Neural progenitor cell (in vitro differentiated cells): ENCODE measurements at regions not wholly inside any gene's neighbourhood (a gene's known extent, or its start where the extent isn't known, plus 50 kb on each side); places are given as distances from the start of the nearest gene placed in this dataset.
"Not testable (repeated sequence)": the region's sequence is repeated elsewhere in the genome, so short reads cannot be mapped to it uniquely, and the experiment has no call there.

Experiments used
- DNase-seq: peaks from one replicate; pipeline ENCODE4 v3.0.0-alpha.2; 2016; ENCODE audit warnings: low spot score
- H2AFZ ChIP-seq: fragments of 200-600 bp; sonication (generic); replicated peaks from 2 replicates; pipeline ENCODE4 v1.6.1; 2016; ENCODE audit warnings: antibody characterized with exemption
- H3F3A ChIP-seq: fragments of 200-600 bp; sonication (generic); 2 replicates; pipeline ENCODE4 v1.6.1; 2016; ENCODE audit warnings: antibody characterized with exemption, low read depth
- H3K27ac ChIP-seq: fragments of 200-600 bp; sonication (generic); 2 replicates; pipeline ENCODE4 v1.5.1; 2016; ENCODE audit warnings: mild to moderate bottlenecking
- H3K27me3 ChIP-seq: fragments of 200-600 bp; sonication (generic); 2 replicates; pipeline ENCODE4 v1.6.1; 2016; ENCODE audit warnings: mild to moderate bottlenecking, moderate library complexity
- H3K36me3 ChIP-seq: fragments of 200-600 bp; sonication (generic); 2 replicates; pipeline ENCODE4 v1.5.1; 2016
- H3K4me1 ChIP-seq: fragments of 200-600 bp; sonication (generic); 2 replicates; pipeline ENCODE4 v1.6.1; 2016; ENCODE audit warnings: mixed run types
- H3K4me2 ChIP-seq: fragments of 200-600 bp; sonication (generic); 2 replicates; pipeline ENCODE4 v1.6.1; 2016
- H3K4me3 ChIP-seq: fragments of 200-600 bp; sonication (generic); 2 replicates; pipeline ENCODE4 v1.5.1; 2016
- H3K79me2 ChIP-seq: fragments of 200-600 bp; sonication (generic); 2 replicates; pipeline ENCODE4 v1.6.1; 2016; ENCODE audit warnings: low read depth
- H3K9ac ChIP-seq: fragments of 200-600 bp; sonication (generic); 2 replicates; pipeline ENCODE4 v1.6.1; 2016
- H3K9me3 ChIP-seq: fragments of 200-600 bp; sonication (generic); 2 replicates; pipeline ENCODE4 v1.5.1; 2016; ENCODE audit warnings: low read depth
- H4K20me1 ChIP-seq: fragments of 200-600 bp; sonication (generic); 2 replicates; pipeline ENCODE4 v1.6.1; 2016; ENCODE audit warnings: low read depth
- H3K27ac Mint-ChIP-seq: 3 replicates; pipeline ENCODE4 v1.8.0; 2021; ENCODE audit warnings: mixed read lengths
- H3K27me3 Mint-ChIP-seq: 2 replicates; pipeline ENCODE4 v1.8.0; 2022; ENCODE audit warnings: low read depth, mild to moderate bottlenecking, inconsistent platforms, moderate library complexity, mixed read lengths; ENCODE audit not compliant: insufficient read depth
- H3K36me3 Mint-ChIP-seq: 3 replicates; pipeline ENCODE4 v1.8.0; 2021; ENCODE audit warnings: mixed read lengths
- H3K4me1 Mint-ChIP-seq: 3 replicates; pipeline ENCODE4 v1.8.0; 2021; ENCODE audit warnings: mixed read lengths
- H3K4me3 Mint-ChIP-seq: 3 replicates; pipeline ENCODE4 v1.8.0; 2021; ENCODE audit warnings: mild to moderate bottlenecking, moderate library complexity, mixed read lengths
- H3K9me3 Mint-ChIP-seq: 3 replicates; pipeline ENCODE4 v1.8.0; 2020; ENCODE audit warnings: mixed read lengths
- EZH2 ChIP-seq: fragments of 200-600 bp; sonication (generic); IDR thresholded peaks from 2 replicates; pipeline ENCODE4 v1.6.1; 2017; ENCODE audit warnings: antibody characterized with exemption, mild to moderate bottlenecking, moderate library complexity
- EZH2phosphoT487 ChIP-seq: fragments of 200-600 bp; sonication (generic); IDR thresholded peaks from 2 replicates; pipeline ENCODE4 v1.6.1; 2017; ENCODE audit warnings: antibody characterized with exemption
- TF ChIP-seq, protein P1 (sequence below): fragments of 200-600 bp; sonication (generic); IDR thresholded peaks from 2 replicates; pipeline ENCODE4 v1.5.1; 2017; ENCODE audit warnings: antibody characterized with exemption, mild to moderate bottlenecking

DNA sequence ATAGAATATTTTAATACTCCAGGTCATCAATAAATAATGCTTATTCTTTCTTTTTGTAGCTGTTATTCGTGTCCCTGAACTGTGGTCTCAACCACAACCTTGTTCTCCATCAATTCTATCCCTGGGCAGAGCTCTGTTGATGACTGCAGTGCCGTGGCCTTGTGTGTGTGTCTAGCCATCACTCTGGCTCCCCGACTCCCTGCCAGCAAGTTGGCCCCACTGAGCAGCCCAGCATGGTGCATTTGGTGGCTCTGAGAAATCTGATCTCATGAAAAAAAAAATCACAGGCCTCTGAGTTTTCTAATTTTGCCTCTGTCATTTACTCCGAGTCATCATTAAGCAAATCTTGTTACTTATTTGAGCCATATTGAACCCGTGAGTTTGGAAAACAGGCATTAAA is 164.7 kb downstream of the GOLGA6L6 start:
- Histone ChIP-seq H2AFZ (no peak overlapping the region), H3K4me2 (no peak overlapping the region), H3K36me3 (no peaks in the 10 kb centered on the region), H3K9me3 (peaks cover 74% of the 10 kb centered on the region), H3K27me3 (no peaks in the 10 kb centered on the region), H4K20me1 (no peaks in the 10 kb centered on the region), H3K9ac (no peak overlapping the region), H3K27ac (no peak overlapping the region), H3K4me3 (no peak overlapping the region), H3F3A (no peaks in the 10 kb centered on the region), H3K79me2 (no peaks in the 10 kb centered on the region), H3K4me1 (no peaks in the 10 kb centered on the region)
- no peak overlapping the region for H3K4me3 Mint-ChIP-seq
- no peaks in the 10 kb centered on the region for H3K4me1 Mint-ChIP-seq
- H3K9me3 Mint-ChIP-seq: peaks cover 8% of the 10 kb centered on the region
- DNase-seq: no peak
- no peak overlapping the region for H3K27ac Mint-ChIP-seq
- H3K27me3 Mint-ChIP-seq: no peaks in the 10 kb centered on the region
- H3K36me3 Mint-ChIP-seq: no peaks in the 10 kb centered on the region
- TF ChIP-seq EZH2phosphoT487: no peak

DNA sequence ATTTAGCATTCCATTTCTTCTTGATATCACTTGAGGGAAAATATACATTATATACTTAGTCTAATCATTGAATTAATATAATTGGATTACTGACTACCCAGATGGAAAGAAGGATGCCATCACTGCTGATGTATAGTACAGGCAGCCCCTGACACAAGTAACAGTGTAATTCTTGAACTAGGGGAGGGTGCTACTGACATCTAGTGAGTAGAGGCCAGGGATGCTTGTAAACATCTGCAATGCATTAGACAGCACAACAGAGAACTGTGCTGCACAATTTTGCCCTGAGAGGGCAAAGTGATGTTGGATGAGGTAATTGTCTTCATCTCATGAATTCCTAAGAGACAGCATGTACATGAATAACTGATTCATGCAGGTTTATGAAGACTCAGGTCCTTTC is 169.2 kb downstream of the GOLGA6L6 start:
- not testable (repeated sequence) for H3K4me3 Mint-ChIP-seq, H3K9me3 Mint-ChIP-seq, H3K27me3 ChIP-seq, H3K36me3 Mint-ChIP-seq, H3K4me2 ChIP-seq, H3K4me1 Mint-ChIP-seq, H4K20me1 ChIP-seq, H3K79me2 ChIP-seq, H3K36me3 ChIP-seq, H2AFZ ChIP-seq, H3K4me1 ChIP-seq, DNase-seq, H3K27ac Mint-ChIP-seq, H3K27me3 Mint-ChIP-seq, H3K9ac ChIP-seq, H3K27ac ChIP-seq, H3F3A ChIP-seq, H3K4me3 ChIP-seq
- peaks cover 90% of the 10 kb centered on the region for H3K9me3 ChIP-seq

DNA sequence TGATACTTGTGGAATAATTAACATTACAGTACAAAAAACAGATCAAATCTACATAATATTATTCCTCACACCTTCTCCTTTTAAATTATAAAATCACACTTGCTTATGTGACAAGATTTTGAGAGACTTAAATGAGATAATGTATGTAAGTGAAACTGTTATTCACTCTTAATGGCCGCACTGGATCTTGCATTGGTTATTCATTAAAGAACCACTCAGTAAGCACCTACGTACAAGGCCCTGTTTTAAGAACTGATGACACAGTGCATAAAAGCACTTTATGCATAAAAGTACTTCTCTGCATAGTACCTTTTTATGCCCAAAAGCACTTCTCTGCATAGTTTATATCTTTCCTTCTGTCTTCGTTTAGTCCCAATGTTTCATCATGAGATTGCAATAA is 172.1 kb downstream of the GOLGA6L6 start:
- H3K9ac ChIP-seq: no peak overlapping the region
- TF ChIP-seq, protein P1, sequence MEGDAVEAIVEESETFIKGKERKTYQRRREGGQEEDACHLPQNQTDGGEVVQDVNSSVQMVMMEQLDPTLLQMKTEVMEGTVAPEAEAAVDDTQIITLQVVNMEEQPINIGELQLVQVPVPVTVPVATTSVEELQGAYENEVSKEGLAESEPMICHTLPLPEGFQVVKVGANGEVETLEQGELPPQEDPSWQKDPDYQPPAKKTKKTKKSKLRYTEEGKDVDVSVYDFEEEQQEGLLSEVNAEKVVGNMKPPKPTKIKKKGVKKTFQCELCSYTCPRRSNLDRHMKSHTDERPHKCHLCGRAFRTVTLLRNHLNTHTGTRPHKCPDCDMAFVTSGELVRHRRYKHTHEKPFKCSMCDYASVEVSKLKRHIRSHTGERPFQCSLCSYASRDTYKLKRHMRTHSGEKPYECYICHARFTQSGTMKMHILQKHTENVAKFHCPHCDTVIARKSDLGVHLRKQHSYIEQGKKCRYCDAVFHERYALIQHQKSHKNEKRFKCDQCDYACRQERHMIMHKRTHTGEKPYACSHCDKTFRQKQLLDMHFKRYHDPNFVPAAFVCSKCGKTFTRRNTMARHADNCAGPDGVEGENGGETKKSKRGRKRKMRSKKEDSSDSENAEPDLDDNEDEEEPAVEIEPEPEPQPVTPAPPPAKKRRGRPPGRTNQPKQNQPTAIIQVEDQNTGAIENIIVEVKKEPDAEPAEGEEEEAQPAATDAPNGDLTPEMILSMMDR: no peak
- TF ChIP-seq EZH2phosphoT487 (no peak), EZH2 (no peak)
- H3K4me1 ChIP-seq: no peaks in the 10 kb centered on the region
- DNase-seq: no peak
- H3K27ac Mint-ChIP-seq: no peak overlapping the region
- no peak overlapping the region for H3K4me3 ChIP-seq
- no peaks in the 10 kb centered on the region for H3K36me3 Mint-ChIP-seq
- H3K9me3 ChIP-seq: peaks cover 92% of the 10 kb centered on the region
- no peaks in the 10 kb centered on the region for H3K27me3 ChIP-seq
- H3K27ac ChIP-seq: no peak overlapping the region
- no peak overlapping the region for H3K4me3 Mint-ChIP-seq
- no peaks in the 10 kb centered on the region for H3K79me2 ChIP-seq
- no peaks in the 10 kb centered on the region for H3F3A ChIP-seq
- no peaks in the 10 kb centered on the region for H3K9me3 Mint-ChIP-seq
- no peaks in the 10 kb centered on the region for H3K4me1 Mint-ChIP-seq
- H2AFZ ChIP-seq: no peak overlapping the region
- no peak overlapping the region for H3K4me2 ChIP-seq
- H3K36me3 ChIP-seq: no peaks in the 10 kb centered on the region
- H4K20me1 ChIP-seq: no peaks in the 10 kb centered on the region
- H3K27me3 Mint-ChIP-seq: no peaks in the 10 kb centered on the region

DNA sequence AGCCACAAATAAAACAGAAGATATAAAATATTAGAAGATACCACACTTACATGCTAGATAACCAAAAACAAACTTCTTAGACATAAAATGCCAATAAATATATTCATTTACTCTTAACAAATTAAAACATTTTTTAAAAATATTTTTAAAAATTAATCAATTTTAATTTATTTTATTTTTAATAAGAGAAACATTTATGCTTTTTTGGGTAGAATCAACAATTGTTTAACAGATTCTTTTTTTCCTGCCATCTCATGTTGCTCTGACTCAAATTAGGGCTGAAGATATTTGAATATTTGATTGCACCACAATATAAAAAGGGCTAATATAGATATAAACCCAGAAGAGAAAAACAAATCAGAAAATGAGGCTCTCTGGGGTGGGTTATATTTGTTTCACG is 172.6 kb downstream of the GOLGA6L6 start:
- no peak overlapping the region for H3K27ac Mint-ChIP-seq
- H3K27me3 Mint-ChIP-seq: no peaks in the 10 kb centered on the region
- Histone ChIP-seq H3K27ac (no peak overlapping the region), H3K9ac (no peak overlapping the region), H3K36me3 (no peaks in the 10 kb centered on the region), H3K79me2 (no peaks in the 10 kb centered on the region), H3F3A (no peaks in the 10 kb centered on the region), H4K20me1 (no peaks in the 10 kb centered on the region), H3K27me3 (no peaks in the 10 kb centered on the region), H3K4me2 (no peak overlapping the region), H3K9me3 (peaks cover 93% of the 10 kb centered on the region), H3K4me3 (no peak overlapping the region), H3K4me1 (no peaks in the 10 kb centered on the region), H2AFZ (no peak overlapping the region)
- no peaks in the 10 kb centered on the region for H3K36me3 Mint-ChIP-seq
- H3K9me3 Mint-ChIP-seq: no peaks in the 10 kb centered on the region
- DNase-seq: no peak
- H3K4me3 Mint-ChIP-seq: no peak overlapping the region
- TF ChIP-seq EZH2: no peak
- TF ChIP-seq EZH2phosphoT487: no peak
- TF ChIP-seq, protein P1: no peak
- H3K4me1 Mint-ChIP-seq: no peaks in the 10 kb centered on the region
